ENCODE measurements at regions not wholly inside any gene's neighbourhood (a gene's known extent, or its start where the extent isn't known, plus 50 kb on each side); places are given as distances from the start of the nearest gene placed in this dataset.

DNA sequence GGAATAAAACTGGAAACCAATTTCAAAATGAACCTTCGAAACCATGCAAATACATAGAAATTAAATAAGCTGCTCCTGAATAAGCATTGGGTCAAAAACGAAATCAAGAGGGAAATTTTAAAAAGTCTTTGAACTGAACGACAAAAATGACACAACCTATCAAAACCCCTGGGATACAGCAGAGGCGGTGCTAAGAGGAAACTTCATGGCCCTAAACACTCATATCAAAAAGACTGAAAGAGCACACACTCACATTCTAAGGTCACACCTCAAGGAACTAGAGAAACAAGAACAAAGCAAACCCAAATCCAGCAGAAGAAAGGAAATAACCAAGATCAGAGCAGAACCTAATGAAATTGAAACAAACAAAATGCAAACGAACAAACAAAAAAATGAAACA lies 85.2 kb upstream of the CDC42BPA start:
- no peak overlapping the region for H3K27ac Mint-ChIP-seq
- intact Hi-C loops (cut with micrococcal nuclease), result no loop called here
- TF ChIP-seq, protein P1, sequence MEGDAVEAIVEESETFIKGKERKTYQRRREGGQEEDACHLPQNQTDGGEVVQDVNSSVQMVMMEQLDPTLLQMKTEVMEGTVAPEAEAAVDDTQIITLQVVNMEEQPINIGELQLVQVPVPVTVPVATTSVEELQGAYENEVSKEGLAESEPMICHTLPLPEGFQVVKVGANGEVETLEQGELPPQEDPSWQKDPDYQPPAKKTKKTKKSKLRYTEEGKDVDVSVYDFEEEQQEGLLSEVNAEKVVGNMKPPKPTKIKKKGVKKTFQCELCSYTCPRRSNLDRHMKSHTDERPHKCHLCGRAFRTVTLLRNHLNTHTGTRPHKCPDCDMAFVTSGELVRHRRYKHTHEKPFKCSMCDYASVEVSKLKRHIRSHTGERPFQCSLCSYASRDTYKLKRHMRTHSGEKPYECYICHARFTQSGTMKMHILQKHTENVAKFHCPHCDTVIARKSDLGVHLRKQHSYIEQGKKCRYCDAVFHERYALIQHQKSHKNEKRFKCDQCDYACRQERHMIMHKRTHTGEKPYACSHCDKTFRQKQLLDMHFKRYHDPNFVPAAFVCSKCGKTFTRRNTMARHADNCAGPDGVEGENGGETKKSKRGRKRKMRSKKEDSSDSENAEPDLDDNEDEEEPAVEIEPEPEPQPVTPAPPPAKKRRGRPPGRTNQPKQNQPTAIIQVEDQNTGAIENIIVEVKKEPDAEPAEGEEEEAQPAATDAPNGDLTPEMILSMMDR (IDR thresholded peaks at IDR 0.05), result no peak
- no peaks in the 10 kb centered on the region for H3K9me3 Mint-ChIP-seq
- H3K36me3 Mint-ChIP-seq (ENCODE audit: low read depth), result no peaks in the 10 kb centered on the region
- peaks cover 18% of the 10 kb centered on the region for H3K27me3 Mint-ChIP-seq
- ChIA-PET CTCF (no interaction called here), POLR2A (no interaction called here)
- no peak for ATAC-seq
- H3K4me1 Mint-ChIP-seq (ENCODE audit: low read depth), result no peaks in the 10 kb centered on the region
- no peak for DNase-seq
- no peak overlapping the region for H3K4me3 Mint-ChIP-seq

DNA sequence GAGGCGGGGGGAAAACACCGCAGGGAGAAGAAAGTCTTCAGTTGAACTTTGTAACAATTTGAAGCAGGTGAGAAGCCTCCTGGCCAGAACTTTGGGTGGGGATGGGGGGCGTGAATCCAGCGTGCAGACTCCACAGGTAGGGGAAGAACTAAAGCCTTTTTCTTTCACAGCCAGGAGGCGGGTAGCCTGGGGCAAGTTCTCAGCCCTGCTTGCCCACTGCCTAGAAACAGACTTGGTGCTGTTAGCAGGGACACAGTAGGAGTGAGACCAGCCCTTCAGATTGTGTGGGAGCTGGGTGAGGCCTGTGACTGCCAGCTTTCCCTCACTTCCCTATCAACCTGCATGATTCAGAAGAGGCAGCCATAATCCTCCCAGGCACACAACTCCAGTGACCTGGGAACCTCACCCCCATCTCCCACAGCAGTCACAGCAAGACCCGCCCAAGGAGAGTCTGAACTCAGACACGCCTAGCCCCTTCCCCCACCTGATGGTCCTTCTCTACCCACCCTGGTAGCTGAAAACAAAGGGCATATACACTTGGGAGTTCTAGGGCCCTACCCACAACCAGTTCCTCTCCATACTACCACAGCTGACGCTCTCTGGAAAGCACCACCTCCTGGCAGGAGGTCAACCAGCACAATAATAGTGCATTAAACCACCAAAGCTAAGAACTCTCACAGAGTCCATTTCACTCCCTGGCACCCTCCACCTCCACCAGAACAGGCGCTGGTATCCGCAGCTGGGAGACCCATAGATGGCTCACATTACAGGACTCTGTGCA lies 83.5 kb upstream of the CDC42BPA start:
- no peak for ATAC-seq
- Mint-ChIP-seq H3K9me3 (no peaks in the 10 kb centered on the region), H3K27me3 (peaks cover 23% of the 10 kb centered on the region), H3K36me3 (ENCODE audit: low read depth) (no peaks in the 10 kb centered on the region), H3K4me3 (no peak overlapping the region), H3K4me1 (ENCODE audit: low read depth) (no peaks in the 10 kb centered on the region), H3K27ac (no peak overlapping the region)
- ChIA-PET CTCF (no interaction called here), POLR2A (no interaction called here)
- DNase-seq, result no peak
- intact Hi-C loops (cut with micrococcal nuclease), result no loop called here
- TF ChIP-seq, protein P1 (IDR thresholded peaks at IDR 0.05), result no peak

DNA sequence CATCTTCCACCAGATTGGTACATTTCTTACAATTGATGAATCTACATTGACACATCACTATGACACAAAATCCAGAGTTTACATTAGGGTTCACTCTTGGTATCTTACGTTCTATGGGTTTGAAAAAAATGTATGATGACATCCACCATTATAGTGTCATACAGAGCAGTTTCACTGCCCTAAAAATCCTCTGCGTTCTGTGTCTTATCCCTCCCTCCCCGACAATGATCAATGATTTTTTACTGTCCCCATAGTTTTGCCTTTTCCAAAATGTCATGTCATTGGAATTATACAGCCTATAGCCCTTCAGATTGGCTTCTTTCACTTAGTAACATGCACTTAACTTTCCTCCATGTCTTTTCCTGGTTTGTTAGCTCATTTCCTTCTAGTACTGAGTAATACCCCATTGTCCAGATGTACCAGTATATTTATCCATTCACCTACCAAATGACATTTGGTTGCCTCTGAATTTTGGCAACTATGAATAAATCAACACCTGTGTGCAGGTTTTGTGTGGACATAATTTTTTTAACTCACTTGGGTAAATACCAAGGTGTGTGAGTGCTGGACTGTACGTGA lies 80.9 kb upstream of the CDC42BPA start:
- intact Hi-C loops (cut with micrococcal nuclease), result no loop called here
- TF ChIP-seq, protein P1 (IDR thresholded peaks at IDR 0.05), result no peak
- no peak overlapping the region for H3K4me3 Mint-ChIP-seq
- H3K27me3 Mint-ChIP-seq, result peaks cover 21% of the 10 kb centered on the region
- H3K27ac Mint-ChIP-seq, result no peak overlapping the region
- H3K36me3 Mint-ChIP-seq (ENCODE audit: low read depth), result no peaks in the 10 kb centered on the region
- DNase-seq, result no peak
- ATAC-seq, result no peak
- ChIA-PET CTCF (no interaction called here), POLR2A (no interaction called here)
- no peaks in the 10 kb centered on the region for H3K9me3 Mint-ChIP-seq
- H3K4me1 Mint-ChIP-seq (ENCODE audit: low read depth), result no peaks in the 10 kb centered on the region

DNA sequence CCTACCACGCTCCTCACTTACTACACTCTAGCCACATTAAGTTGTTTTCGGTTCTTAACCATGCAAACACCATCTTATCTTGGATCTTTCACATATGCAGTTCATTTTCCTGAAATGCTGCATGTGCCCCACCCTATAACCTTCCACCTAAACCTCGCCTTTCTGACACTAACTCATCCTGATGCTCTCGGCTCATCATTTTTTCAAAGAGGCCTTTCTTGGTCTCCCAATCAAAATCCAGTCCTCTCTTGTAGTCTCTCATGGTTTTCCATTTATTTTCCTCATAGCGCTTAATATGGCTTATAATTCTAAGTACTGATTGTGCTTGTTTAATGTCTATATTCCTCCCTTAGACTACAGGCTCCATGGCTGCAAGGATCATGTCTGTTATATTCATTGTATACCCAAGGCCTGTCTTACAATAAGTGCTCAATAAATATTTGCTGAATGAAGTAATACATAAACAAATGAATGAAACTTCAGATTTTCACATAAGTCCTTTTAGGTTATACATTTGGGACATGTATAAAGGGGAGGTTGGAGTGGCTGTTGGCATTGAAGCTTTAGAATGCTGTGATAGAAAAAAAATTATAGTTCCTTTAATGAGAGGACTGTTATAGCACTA lies 79.2 kb upstream of the CDC42BPA start:
- H3K27me3 Mint-ChIP-seq, result peaks cover 16% of the 10 kb centered on the region
- POLR2A ChIA-PET, result no interaction called here
- DNase-seq (no peak), ATAC-seq (no peak)
- H3K36me3 Mint-ChIP-seq (ENCODE audit: low read depth), result no peaks in the 10 kb centered on the region
- H3K27ac Mint-ChIP-seq, result no peak overlapping the region
- no peaks in the 10 kb centered on the region for H3K4me1 Mint-ChIP-seq (ENCODE audit: low read depth)
- no peaks in the 10 kb centered on the region for H3K9me3 Mint-ChIP-seq
- CTCF ChIA-PET, result interaction anchor here (1.1 kb wide), 1 partner anchor 19 kb away, joined by 3 read pairs; no protein-coding TSS in a partner anchor
- intact Hi-C loops (cut with micrococcal nuclease), result no loop called here
- no peak overlapping the region for H3K4me3 Mint-ChIP-seq
- TF ChIP-seq, protein P1 (IDR thresholded peaks at IDR 0.05), result no peak

Measured in activated CD8-positive, alpha-beta T cell treated with anti-CD3 and anti-CD28 coated beads for 36 hours (primary cell).